Activated T-helper 2 cell treated with anti-CD3 and anti-CD28 coated beads, Interferon-gamma antibody, Interleukin-2, Interleukin-4, amounts not matched to agents 10 μg/mL and 5 μg/mL and 100 μg/mL, durations not matched to agents 14 hours and 24 hours and 36 hours (primary cell): ENCODE measurements at regions not wholly inside any gene's neighbourhood (a gene's known extent, or its start where the extent isn't known, plus 50 kb on each side); places are given as distances from the start of the nearest gene placed in this dataset.

ENCODE experiments used
- DNase-seq: peaks from one replicate; pipeline ENCODE4 v3.0.0; 2021; ENCODE audit warnings: low spot score
- H3K27ac Mint-ChIP-seq: one replicate; pipeline ENCODE4 v1.8.0; 2021; ENCODE audit warnings: mixed read lengths
- H3K27me3 Mint-ChIP-seq: one replicate; pipeline ENCODE4 v1.8.0; 2021; ENCODE audit warnings: low read depth, mixed read lengths
- H3K36me3 Mint-ChIP-seq: one replicate; pipeline ENCODE4 v1.8.0; 2021; ENCODE audit warnings: low read depth, mixed read lengths
- H3K4me1 Mint-ChIP-seq: one replicate; pipeline ENCODE4 v1.8.0; 2021; ENCODE audit warnings: low read depth, mixed read lengths
- H3K4me3 Mint-ChIP-seq: one replicate; pipeline ENCODE4 v1.8.0; 2021; ENCODE audit warnings: low read depth, mild to moderate bottlenecking, moderate library complexity, mixed read lengths
- H3K9me3 Mint-ChIP-seq: one replicate; pipeline ENCODE4 v1.8.0; 2021; ENCODE audit warnings: mixed read lengths
- intact Hi-C: fragments of 100-400 bp; cut with micrococcal nuclease; formaldehyde crosslinking; loops from one replicate; pipeline ENCODE4 v1.15.1; 2023

DNA sequence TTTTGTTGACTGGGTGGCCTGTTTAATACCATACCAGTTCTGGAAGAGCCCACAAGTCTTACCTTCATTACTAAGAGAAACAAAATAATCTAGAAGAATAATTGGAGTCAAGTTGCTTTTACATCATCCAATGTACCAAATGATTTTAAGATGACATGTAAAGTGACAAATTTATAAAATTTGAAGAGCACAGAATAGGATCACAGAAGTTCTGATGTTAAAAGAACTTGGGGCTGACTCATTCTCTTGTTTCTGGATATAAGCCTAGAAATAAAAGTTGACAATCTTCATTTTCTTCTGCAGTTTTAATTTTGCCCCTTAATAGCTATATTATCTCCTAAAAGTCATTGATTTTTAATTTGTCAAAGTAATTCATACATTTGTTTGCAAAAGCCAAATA lies 317.5 kb upstream of the MARCKS start:
- no peaks in the 10 kb centered on the region for H3K4me1 Mint-ChIP-seq
- intact Hi-C loops, result no loop called here
- no peak overlapping the region for H3K4me3 Mint-ChIP-seq
- no peaks in the 10 kb centered on the region for H3K9me3 Mint-ChIP-seq
- H3K27me3 Mint-ChIP-seq, result no peaks in the 10 kb centered on the region
- no peak overlapping the region for H3K27ac Mint-ChIP-seq
- no peaks in the 10 kb centered on the region for H3K36me3 Mint-ChIP-seq
- DNase-seq, result no peak

DNA sequence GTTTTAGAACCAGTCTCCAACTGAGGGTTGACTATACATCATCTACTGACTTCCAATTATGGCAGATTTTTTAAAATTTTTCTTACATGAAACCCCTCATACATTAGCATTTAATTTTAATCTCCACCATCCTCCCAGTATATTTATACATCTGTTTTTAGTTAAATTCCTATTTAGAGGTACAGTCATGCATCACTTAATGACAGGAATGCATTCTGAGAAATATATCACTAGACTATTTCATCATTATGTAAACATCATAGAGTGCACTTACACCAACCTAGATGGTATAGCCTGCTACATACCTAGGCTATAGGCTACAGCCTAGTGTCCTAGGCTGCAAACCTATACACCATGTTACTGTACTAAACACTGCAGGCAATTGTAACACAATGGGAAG lies 316.7 kb upstream of the MARCKS start:
- Mint-ChIP-seq H3K4me1 (no peaks in the 10 kb centered on the region), H3K4me3 (no peak overlapping the region), H3K27ac (no peak overlapping the region), H3K36me3 (no peaks in the 10 kb centered on the region), H3K9me3 (no peaks in the 10 kb centered on the region), H3K27me3 (no peaks in the 10 kb centered on the region)
- intact Hi-C loops, result no loop called here
- DNase-seq, result no peak

DNA sequence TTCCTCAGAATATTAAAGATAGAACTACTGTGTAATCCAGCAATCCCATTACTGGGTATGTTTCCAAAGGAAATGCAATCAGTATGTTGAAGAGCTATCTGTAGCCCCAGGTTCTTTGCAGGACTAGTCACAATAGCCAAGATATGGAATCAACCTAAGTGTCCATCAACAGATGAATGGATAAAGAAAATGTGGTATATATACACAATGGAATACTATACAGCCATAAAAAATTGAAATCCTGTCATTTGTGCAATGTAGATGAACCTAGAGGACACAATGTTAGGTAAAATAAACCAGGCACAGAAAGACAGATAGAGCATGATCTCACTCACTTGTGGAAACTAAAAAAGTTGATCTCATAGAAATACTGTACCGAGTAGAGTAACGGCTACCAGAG lies 306.0 kb upstream of the MARCKS start:
- intact Hi-C loops, result no loop called here
- Mint-ChIP-seq H3K27ac (no peak overlapping the region), H3K4me3 (no peak overlapping the region), H3K36me3 (no peaks in the 10 kb centered on the region), H3K9me3 (peaks cover 4% of the 10 kb centered on the region), H3K4me1 (no peaks in the 10 kb centered on the region), H3K27me3 (no peaks in the 10 kb centered on the region)
- no peak for DNase-seq

DNA sequence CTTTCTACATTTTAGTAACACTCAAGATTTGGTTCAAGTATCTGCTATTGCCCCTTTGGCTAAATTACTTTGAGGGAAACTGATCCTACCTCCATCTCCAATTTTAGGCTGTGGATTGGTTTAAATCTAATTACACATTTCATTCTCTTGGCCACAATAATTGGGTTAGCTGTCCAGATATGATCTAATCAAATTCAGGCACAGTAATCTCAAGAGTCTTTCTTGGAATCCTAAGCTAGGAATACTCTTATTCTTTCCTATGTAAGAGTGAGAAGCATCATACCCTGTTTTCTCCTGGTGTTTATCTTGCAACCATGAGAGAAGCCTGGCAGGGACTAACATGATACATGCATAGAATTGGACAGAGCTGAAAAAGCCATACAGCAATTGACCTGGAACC lies 300.4 kb upstream of the MARCKS start:
- DNase-seq, result no peak
- Mint-ChIP-seq H3K9me3 (no peaks in the 10 kb centered on the region), H3K27me3 (no peaks in the 10 kb centered on the region), H3K4me1 (no peaks in the 10 kb centered on the region), H3K27ac (no peak overlapping the region), H3K36me3 (no peaks in the 10 kb centered on the region), H3K4me3 (no peak overlapping the region)
- intact Hi-C loops, result no loop called here

DNA sequence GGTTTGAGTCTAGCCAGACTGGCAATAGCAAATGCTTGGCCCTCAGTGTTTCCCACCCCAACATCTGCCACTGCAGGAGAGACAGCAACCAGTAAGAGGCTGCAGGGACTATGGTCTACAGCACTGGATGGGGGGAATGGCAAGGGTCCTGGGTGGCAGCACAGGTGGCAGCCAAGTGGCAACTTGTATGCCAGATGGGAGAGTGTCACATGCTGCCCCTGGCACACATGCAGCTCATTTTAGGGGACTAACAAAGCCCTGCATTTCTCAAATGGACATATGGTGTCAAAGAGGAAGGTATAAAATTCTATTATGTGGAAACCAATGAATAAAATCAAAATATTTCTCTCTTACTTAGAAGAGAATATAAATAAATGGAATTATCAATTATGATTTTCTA lies 298.7 kb upstream of the MARCKS start:
- intact Hi-C loops, result no loop called here
- no peak for DNase-seq
- H3K9me3 Mint-ChIP-seq, result no peaks in the 10 kb centered on the region
- H3K4me1 Mint-ChIP-seq, result no peaks in the 10 kb centered on the region
- H3K27ac Mint-ChIP-seq, result no peak overlapping the region
- no peaks in the 10 kb centered on the region for H3K27me3 Mint-ChIP-seq
- no peak overlapping the region for H3K4me3 Mint-ChIP-seq
- no peaks in the 10 kb centered on the region for H3K36me3 Mint-ChIP-seq

DNA sequence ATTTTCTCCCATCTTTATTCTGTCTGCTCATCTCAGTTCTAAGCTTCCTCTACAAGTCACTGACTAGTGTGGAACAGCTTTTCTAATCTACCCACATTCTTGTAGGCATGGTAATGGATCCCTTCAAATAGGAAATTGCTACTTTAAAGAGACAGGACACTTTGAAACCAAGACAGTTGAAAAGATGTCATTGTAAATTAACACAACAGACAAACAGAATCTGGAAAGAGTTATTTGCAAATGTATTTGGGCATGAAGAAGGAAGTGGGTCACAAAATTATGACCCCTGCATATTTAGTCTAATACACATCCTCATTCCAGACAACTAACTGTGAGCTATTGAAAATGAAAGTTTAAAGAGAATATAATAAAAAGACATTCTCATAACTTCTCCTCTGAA lies 298.2 kb upstream of the MARCKS start:
- H3K4me3 Mint-ChIP-seq, result no peak overlapping the region
- H3K27ac Mint-ChIP-seq, result no peak overlapping the region

DNA sequence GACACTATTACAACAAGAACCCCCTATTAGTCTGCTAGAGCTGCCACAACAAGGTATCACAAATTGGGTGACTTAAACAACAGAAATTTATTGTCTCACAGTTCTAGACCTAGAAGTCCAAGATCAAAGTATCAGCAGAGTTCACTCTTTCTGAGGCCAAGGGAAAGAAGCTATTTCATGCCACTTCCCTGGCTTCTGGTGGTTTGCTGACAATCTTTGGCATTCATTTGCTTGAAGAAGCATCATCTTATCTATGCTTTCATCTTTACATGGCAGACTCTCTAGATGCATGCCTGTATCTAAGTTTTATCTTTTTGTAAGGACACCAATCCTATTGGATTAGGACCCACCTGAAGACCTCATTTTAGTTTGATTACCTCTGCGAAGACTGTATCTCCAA lies 296.8 kb upstream of the MARCKS start:
- no peak for DNase-seq
- Mint-ChIP-seq H3K27ac (no peak overlapping the region), H3K4me3 (no peak overlapping the region), H3K27me3 (no peaks in the 10 kb centered on the region), H3K36me3 (no peaks in the 10 kb centered on the region), H3K4me1 (no peaks in the 10 kb centered on the region), H3K9me3 (no peaks in the 10 kb centered on the region)
- intact Hi-C loops, result no loop called here

More for the DNA sequence above, 298.2 kb upstream of the MARCKS start:
- Mint-ChIP-seq H3K36me3 (no peaks in the 10 kb centered on the region), H3K9me3 (no peaks in the 10 kb centered on the region), H3K4me1 (no peaks in the 10 kb centered on the region), H3K27me3 (no peaks in the 10 kb centered on the region)
- no peak for DNase-seq
- intact Hi-C loops, result no loop called here

DNA sequence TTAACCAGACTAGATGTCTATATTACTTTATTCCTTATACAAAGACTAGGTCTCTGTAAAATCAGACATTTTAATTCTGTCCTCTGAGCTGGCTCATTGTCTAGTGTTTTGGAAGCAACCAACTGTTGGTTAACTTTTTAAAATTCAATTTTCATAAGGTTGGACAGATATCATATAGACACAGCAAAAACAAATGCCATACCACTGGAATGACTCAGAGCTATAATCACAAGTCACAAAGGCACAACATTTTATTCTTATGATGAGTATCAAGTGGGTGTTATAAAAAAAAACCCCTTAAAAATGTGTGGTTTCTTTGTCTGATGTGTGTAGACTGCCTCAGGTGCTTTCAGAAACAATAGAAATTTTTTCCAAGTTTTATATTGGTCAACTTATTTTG lies 296.2 kb upstream of the MARCKS start:
- DNase-seq, result no peak
- Mint-ChIP-seq H3K4me1 (no peaks in the 10 kb centered on the region), H3K27me3 (no peaks in the 10 kb centered on the region), H3K4me3 (no peak overlapping the region), H3K9me3 (no peaks in the 10 kb centered on the region), H3K36me3 (no peaks in the 10 kb centered on the region), H3K27ac (no peak overlapping the region)
- intact Hi-C loops, result no loop called here

DNA sequence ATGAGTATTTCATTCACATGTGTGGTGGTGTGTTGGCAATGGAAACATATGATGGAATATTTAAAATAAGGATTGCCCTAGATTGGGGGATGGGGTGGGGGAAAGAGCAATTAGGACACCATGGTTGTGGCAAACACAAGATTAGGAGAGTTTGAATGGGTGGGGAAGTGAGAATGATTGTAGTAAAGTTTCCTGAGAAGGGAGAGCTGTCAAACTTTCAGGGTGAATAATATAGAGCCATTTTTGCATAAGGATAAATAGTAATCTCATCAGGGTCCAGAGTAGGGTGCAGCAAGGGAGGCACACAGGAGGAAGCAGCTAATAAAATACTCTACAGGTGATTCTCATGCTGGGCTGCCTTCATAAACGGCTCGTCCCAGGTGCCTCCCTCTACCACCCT lies 294.9 kb upstream of the MARCKS start:
- H3K36me3 Mint-ChIP-seq, result no peaks in the 10 kb centered on the region
- H3K4me1 Mint-ChIP-seq, result no peaks in the 10 kb centered on the region
- no peak overlapping the region for H3K4me3 Mint-ChIP-seq
- intact Hi-C loops, result no loop called here
- no peak for DNase-seq
- H3K27me3 Mint-ChIP-seq, result no peaks in the 10 kb centered on the region
- no peak overlapping the region for H3K27ac Mint-ChIP-seq
- H3K9me3 Mint-ChIP-seq, result no peaks in the 10 kb centered on the region

DNA sequence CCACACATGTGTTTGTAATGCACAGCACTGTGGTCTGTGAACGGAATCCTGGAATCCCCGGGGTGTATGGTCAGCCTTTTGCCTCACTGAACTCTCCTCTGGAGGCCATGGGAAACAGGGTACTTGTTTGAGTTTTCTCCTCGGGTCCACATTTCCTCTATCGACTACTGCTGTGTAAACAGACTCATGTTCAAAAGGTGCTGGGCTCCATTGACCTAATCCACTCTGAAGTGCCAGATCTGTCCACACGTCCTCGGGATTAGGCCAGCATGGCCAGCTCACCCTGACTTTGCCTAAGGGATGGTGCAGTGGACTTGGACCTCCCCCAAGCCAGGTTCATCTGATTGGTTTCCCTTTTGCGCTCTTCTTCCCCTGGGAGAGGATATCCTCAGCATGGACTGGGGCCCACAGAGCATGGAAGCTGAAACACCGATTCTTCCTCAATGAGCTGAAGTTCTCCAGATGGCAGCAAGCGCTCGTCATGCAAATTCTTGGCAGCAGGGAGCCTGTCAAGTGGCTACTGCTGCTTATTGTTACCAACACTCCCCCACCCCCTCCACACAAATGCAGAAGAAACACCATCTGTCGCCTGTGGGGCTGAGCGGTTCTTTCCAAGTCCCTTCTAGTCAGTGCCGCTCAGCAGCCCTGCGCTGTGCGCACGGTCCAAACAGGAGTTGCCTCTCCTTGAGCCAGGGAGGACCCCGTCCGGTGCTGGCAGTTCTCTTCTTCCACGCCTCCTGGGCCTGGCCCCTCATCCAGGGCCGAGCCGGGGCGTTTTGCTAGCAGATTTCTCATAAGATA lies 292.6 kb upstream of the MARCKS start:
- Mint-ChIP-seq H3K36me3 (no peaks in the 10 kb centered on the region), H3K27me3 (no peaks in the 10 kb centered on the region), H3K27ac (no peak overlapping the region), H3K9me3 (no peaks in the 10 kb centered on the region), H3K4me3 (no peak overlapping the region), H3K4me1 (no peaks in the 10 kb centered on the region)
- no peak for DNase-seq
- intact Hi-C loops, result no loop called here

DNA sequence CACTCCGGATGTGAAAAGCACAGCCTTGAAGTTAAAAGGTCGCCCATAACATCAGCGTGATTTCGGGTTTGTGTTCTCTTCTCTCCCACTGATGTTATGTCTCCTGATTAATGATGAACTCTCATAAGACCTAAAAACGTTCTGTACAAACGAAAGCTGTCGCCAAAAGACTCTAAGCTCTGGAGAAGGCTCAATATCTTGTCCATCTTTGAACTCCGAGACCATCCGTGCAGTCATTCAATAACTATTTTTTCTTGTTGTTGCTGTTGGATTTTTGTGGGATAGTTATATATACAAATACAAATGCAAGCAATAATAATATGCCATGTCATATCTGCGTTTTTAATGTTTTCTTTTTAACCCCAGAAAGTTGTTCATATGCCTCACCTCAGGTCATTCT lies 291.8 kb upstream of the MARCKS start:
- Mint-ChIP-seq H3K36me3 (no peaks in the 10 kb centered on the region), H3K27ac (no peak overlapping the region), H3K9me3 (no peaks in the 10 kb centered on the region), H3K27me3 (no peaks in the 10 kb centered on the region), H3K4me3 (no peak overlapping the region), H3K4me1 (no peaks in the 10 kb centered on the region)
- no peak for DNase-seq
- intact Hi-C loops, result no loop called here

DNA sequence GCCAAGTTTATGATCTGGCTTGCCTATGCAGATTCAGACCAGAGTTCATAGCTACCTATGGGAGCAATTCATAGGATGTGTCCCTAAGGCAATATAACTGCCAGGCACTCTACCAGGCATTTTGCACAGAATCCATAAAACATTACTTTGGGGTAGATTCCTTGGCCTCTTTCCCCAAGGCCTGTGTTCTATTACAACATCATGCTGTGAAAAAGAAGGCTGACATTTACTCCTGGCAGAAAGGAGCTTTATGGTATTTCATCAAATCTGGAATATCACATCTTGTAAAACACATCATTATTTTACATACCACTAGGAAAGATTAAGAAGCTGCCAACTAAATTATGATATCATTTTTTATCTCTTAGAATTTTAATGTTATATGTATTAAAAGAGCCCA lies 287.0 kb upstream of the MARCKS start:
- H3K36me3 Mint-ChIP-seq, result no peaks in the 10 kb centered on the region
- H3K4me3 Mint-ChIP-seq, result no peak overlapping the region
- intact Hi-C loops, result no loop called here
- H3K27me3 Mint-ChIP-seq, result no peaks in the 10 kb centered on the region
- no peaks in the 10 kb centered on the region for H3K4me1 Mint-ChIP-seq
- H3K27ac Mint-ChIP-seq, result no peak overlapping the region
- no peak for DNase-seq
- H3K9me3 Mint-ChIP-seq, result no peaks in the 10 kb centered on the region

DNA sequence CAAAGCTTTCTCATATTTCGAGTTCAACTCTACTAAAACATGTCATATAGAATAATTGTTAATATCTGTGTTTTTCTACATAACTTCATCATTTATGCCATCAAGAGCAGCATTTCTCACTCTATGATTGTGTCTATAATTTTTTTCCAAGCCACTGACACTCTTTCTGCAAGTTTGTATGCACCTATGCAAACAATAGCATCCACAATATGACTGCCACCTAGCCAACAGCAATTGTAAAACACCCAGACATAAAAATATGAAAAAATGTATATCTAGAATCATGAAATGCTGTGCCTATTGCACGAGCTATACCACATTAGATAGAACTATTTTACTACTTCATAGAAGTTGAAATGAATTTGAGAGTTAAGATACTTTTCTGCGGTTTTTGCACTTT lies 286.5 kb upstream of the MARCKS start:
- Mint-ChIP-seq H3K27me3 (no peaks in the 10 kb centered on the region), H3K4me3 (no peak overlapping the region), H3K4me1 (no peaks in the 10 kb centered on the region), H3K36me3 (no peaks in the 10 kb centered on the region), H3K9me3 (no peaks in the 10 kb centered on the region), H3K27ac (no peak overlapping the region)
- intact Hi-C loops, result no loop called here
- DNase-seq, result no peak

DNA sequence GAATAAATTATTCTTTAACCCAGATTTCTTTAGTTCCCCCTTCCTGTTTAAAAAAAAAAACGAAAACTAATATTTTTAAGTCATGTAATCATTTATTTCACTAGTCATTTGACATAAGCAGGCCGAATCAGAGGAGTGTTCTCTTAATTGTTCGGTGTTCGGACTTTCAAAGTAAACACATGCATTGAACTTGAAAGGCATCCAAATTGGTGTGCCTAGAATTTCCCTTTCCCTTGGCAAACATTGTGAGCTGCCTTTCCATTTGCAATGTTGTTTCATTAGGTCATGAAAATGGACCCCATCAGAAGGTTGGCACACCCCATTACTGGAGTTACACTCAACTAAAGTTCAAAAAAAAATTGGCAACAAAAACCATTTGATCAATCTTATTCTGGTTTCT lies 283.0 kb upstream of the MARCKS start:
- Mint-ChIP-seq H3K4me3 (no peak overlapping the region), H3K36me3 (no peaks in the 10 kb centered on the region), H3K9me3 (no peaks in the 10 kb centered on the region), H3K27me3 (no peaks in the 10 kb centered on the region), H3K27ac (no peak overlapping the region), H3K4me1 (no peaks in the 10 kb centered on the region)
- no peak for DNase-seq
- intact Hi-C loops, result no loop called here
